ENCODE measurements at regions not wholly inside any gene's neighbourhood (a gene's known extent, or its start where the extent isn't known, plus 50 kb on each side); places are given as distances from the start of the nearest gene placed in this dataset.

GRCh38 chr11:56932572-56933220 lies 56.0 kb upstream of the OR5AK2 start:
- no peaks in the 10 kb centered on the region for H3K36me3 Mint-ChIP-seq (ENCODE audit: unreplicated experiment)
- H3K27ac Mint-ChIP-seq (ENCODE audit: unreplicated experiment): no peak overlapping the region
- no peak for TF ChIP-seq CTCF (IDR thresholded peaks at IDR 0.05)
- DNase-seq (ENCODE audit: extremely low spot score, unreplicated experiment): no peak
- H3K4me3 Mint-ChIP-seq (ENCODE audit: unreplicated experiment): no peak overlapping the region
- H3K27me3 Mint-ChIP-seq (ENCODE audit: unreplicated experiment): no peaks in the 10 kb centered on the region
- H3K9me3 Mint-ChIP-seq (ENCODE audit: unreplicated experiment): peaks cover 9% of the 10 kb centered on the region
- H3K4me1 Mint-ChIP-seq (ENCODE audit: unreplicated experiment): no peaks in the 10 kb centered on the region

DNA sequence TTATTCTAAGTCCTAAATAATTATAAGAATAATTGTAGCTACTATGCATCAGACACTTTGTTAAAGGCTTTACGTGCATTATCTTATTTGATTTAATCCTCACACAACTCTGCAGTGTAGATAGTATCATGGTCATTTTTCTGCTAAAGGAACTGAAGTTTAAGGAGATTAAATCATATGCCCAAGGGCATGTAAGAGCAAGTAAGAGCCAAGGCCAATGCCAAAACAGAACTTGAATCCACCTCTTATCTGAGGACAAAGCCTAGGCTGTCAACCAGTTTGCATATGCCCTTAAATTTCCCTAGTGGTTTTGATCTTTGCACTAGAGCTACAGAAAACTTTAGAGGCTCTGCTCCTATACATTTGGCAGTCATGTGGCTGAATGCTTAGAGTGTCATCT lies 65.6 kb upstream of the OR5AK2 start:
- no peak for DNase-seq (ENCODE audit: extremely low spot score, unreplicated experiment)
- no peaks in the 10 kb centered on the region for H3K36me3 Mint-ChIP-seq (ENCODE audit: unreplicated experiment)
- no peaks in the 10 kb centered on the region for H3K9me3 Mint-ChIP-seq (ENCODE audit: unreplicated experiment)
- H3K27ac Mint-ChIP-seq (ENCODE audit: unreplicated experiment): no peak overlapping the region
- no peak for TF ChIP-seq CTCF (IDR thresholded peaks at IDR 0.05)
- no peaks in the 10 kb centered on the region for H3K4me1 Mint-ChIP-seq (ENCODE audit: unreplicated experiment)
- no peaks in the 10 kb centered on the region for H3K27me3 Mint-ChIP-seq (ENCODE audit: unreplicated experiment)
- H3K4me3 Mint-ChIP-seq (ENCODE audit: unreplicated experiment): no peak overlapping the region

DNA sequence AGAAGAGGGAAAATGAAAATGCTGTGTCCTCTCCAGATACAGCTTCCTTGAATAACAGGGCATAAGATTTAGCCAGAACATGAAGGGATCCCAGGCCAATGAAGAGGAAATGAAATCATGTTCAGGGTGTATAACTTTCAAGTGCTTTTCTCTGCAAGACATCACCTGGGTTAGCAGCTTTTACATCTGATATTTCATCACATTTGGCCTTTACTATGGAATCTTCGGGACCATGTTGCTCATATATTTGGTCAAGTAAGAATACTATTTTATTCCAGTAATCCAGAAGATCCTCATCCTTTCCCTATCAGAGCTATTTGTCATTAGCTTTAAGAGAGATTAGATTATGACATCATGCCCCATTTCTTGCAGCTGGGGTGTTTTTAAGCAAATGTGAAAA lies 66.3 kb upstream of the OR5AK2 start:
- no peaks in the 10 kb centered on the region for H3K9me3 Mint-ChIP-seq (ENCODE audit: unreplicated experiment)
- H3K27me3 Mint-ChIP-seq (ENCODE audit: unreplicated experiment): no peaks in the 10 kb centered on the region
- no peak for DNase-seq (ENCODE audit: extremely low spot score, unreplicated experiment)
- no peaks in the 10 kb centered on the region for H3K4me1 Mint-ChIP-seq (ENCODE audit: unreplicated experiment)
- H3K36me3 Mint-ChIP-seq (ENCODE audit: unreplicated experiment): no peaks in the 10 kb centered on the region
- TF ChIP-seq CTCF (IDR thresholded peaks at IDR 0.05): no peak
- no peak overlapping the region for H3K27ac Mint-ChIP-seq (ENCODE audit: unreplicated experiment)
- H3K4me3 Mint-ChIP-seq (ENCODE audit: unreplicated experiment): no peak overlapping the region

DNA sequence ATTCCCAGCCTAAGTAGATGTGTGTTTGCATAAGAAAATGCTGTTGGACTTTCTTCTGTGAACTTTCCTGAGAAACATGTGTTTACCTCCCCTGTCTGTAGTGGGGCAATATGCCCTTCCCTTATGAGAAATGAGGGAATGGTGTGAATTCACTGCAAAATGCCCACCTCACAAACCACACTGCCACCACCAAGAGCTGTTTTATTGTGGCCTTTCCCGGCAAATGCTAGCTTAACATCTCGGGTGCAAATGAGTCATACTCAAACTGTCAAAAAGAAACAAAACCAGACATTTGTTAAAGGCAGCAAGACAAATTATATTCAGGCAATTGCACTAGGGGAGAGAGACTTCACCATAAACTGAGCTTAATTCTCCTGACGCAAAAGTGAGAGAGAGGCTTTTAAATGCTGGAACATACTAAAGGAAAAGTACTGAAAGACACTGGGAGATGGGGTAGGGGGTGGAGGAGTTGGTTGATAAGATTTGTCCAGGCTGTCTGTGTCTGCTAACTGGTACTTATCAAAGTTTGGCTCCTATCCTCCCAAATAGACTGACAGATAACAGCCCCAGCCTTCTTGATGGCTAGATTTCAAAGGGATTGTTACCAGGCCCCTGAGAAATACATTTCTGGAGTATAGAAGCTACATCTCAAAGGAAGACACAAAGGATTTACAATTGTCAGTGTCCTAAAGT lies 70.9 kb upstream of the OR5AK2 start:
- DNase-seq (ENCODE audit: extremely low spot score, unreplicated experiment): no peak
- Mint-ChIP-seq H3K9me3 (ENCODE audit: unreplicated experiment) (no peaks in the 10 kb centered on the region), H3K4me3 (ENCODE audit: unreplicated experiment) (no peak overlapping the region), H3K4me1 (ENCODE audit: unreplicated experiment) (no peaks in the 10 kb centered on the region), H3K27me3 (ENCODE audit: unreplicated experiment) (no peaks in the 10 kb centered on the region), H3K27ac (ENCODE audit: unreplicated experiment) (no peak overlapping the region), H3K36me3 (ENCODE audit: unreplicated experiment) (no peaks in the 10 kb centered on the region)
- no peak for TF ChIP-seq CTCF (IDR thresholded peaks at IDR 0.05)

- H3K4me1 Mint-ChIP-seq (ENCODE audit: unreplicated experiment): no peaks in the 10 kb centered on the region
- DNase-seq (ENCODE audit: extremely low spot score, unreplicated experiment): no peak
- H3K27me3 Mint-ChIP-seq (ENCODE audit: unreplicated experiment): no peaks in the 10 kb centered on the region
- no peak overlapping the region for H3K27ac Mint-ChIP-seq (ENCODE audit: unreplicated experiment)
- H3K9me3 Mint-ChIP-seq (ENCODE audit: unreplicated experiment): no peaks in the 10 kb centered on the region
- no peaks in the 10 kb centered on the region for H3K36me3 Mint-ChIP-seq (ENCODE audit: unreplicated experiment)
- TF ChIP-seq CTCF (IDR thresholded peaks at IDR 0.05): no peak
- H3K4me3 Mint-ChIP-seq (ENCODE audit: unreplicated experiment): no peak overlapping the region
These were observed 72.1 kb upstream of the OR5AK2 start for GRCh38 chr11:56916587-56916986.

All from osteocyte (in vitro differentiated cells).